DND-41 (cell line): ENCODE measurements at regions not wholly inside any gene's neighbourhood (a gene's known extent, or its start where the extent isn't known, plus 50 kb on each side); places are given as distances from the start of the nearest gene placed in this dataset.

ENCODE experiments used
- CTCF ChIP-seq: IDR thresholded peaks from 2 replicates; pipeline ENCODE4 v1.5.1; 2012; ENCODE audit warnings: borderline replicate concordance, low read length, moderate library complexity, mild to moderate bottlenecking; ENCODE audit not compliant: poor library complexity, severe bottlenecking; ENCODE audit errors: extremely low read depth
- EZH2 ChIP-seq: IDR thresholded peaks from 3 replicates; pipeline ENCODE4 v1.6.1; 2012; ENCODE audit warnings: borderline replicate concordance, low read depth, mild to moderate bottlenecking, moderate library complexity, low read length, inconsistent platforms; ENCODE audit not compliant: severe bottlenecking

DNA sequence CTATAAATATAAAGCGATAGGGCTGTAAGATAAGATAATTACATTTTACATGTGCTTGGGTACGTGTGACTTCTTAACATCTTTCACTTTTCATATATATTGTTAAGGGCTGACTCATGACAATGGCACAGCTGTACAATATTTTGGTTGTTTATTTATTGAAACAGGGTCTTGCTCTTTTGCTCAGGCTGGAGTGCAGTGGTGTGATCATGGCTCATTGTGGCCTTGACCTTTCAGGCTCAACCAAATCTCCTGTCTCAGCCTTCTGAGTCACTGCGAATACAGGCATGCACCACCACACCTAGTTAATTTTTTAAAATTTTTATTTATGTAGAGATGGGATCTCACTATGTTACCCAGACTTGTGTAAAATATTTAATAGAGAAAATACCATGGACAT lies 2532.4 kb upstream of the PCDH20 start:
- no peak for TF ChIP-seq CTCF
- TF ChIP-seq EZH2: no peak
